H1 (cell line): ENCODE measurements at regions not wholly inside any gene's neighbourhood (a gene's known extent, or its start where the extent isn't known, plus 50 kb on each side); places are given as distances from the start of the nearest gene placed in this dataset.

Experiments used
- CBX8 ChIP-seq: fragments of 300-800, 300-1000 bp; sonication (generic); IDR thresholded peaks from 2 replicates; pipeline ENCODE4 v1.7.1; 2016; ENCODE audit warnings: low read depth, low read length, borderline replicate concordance
- EGR1 ChIP-seq: IDR thresholded peaks from 2 replicates; pipeline ENCODE4 v1.6.1; 2011; ENCODE audit warnings: low read depth, low read length, borderline replicate concordance
- RXRA ChIP-seq: IDR thresholded peaks from 2 replicates; pipeline ENCODE4 v1.6.1; 2011; ENCODE audit warnings: low read depth, mild to moderate bottlenecking, low read length, moderate library complexity; ENCODE audit not compliant: insufficient read depth
- SIN3A ChIP-seq, 2 experiments: IDR thresholded peaks in 1 of 2; conservative IDR thresholded peaks in 1 of 2; 2 replicates each; pipeline ENCODE4 v1.6.1; 2011 to 2012; ENCODE audit warnings: low read length in 2 of 2, improper control_type of control experiment in 1 of 2, low read depth in 1 of 2, mild to moderate bottlenecking in 1 of 2
- TBP ChIP-seq: IDR thresholded peaks from 2 replicates; pipeline ENCODE4 v1.6.1; 2011; ENCODE audit warnings: low read depth, low read length, improper control_type of control experiment
- ZNF274 ChIP-seq: IDR thresholded peaks from 2 replicates; pipeline ENCODE4 v1.7.0; 2012; ENCODE audit warnings: low read length, borderline replicate concordance; ENCODE audit errors: extremely low read depth
- TF ChIP-seq, protein P1 (sequence below): IDR thresholded peaks from 2 replicates; pipeline ENCODE4 v1.6.1; 2012; ENCODE audit warnings: inconsistent platforms
- TF ChIP-seq, protein P2 (sequence below): IDR thresholded peaks from 2 replicates; pipeline ENCODE4 v1.6.1; 2011; ENCODE audit warnings: low read depth, mild to moderate bottlenecking, low read length; ENCODE audit not compliant: insufficient read depth
- TF ChIP-seq, protein P3 (sequence below): fragments of 300-600 bp; sonication (generic); IDR thresholded peaks from 2 replicates; pipeline ENCODE4 v1.7.1; 2012; ENCODE audit warnings: low read length, moderate library complexity, mild to moderate bottlenecking, inconsistent platforms; ENCODE audit not compliant: insufficient replicate concordance

DNA sequence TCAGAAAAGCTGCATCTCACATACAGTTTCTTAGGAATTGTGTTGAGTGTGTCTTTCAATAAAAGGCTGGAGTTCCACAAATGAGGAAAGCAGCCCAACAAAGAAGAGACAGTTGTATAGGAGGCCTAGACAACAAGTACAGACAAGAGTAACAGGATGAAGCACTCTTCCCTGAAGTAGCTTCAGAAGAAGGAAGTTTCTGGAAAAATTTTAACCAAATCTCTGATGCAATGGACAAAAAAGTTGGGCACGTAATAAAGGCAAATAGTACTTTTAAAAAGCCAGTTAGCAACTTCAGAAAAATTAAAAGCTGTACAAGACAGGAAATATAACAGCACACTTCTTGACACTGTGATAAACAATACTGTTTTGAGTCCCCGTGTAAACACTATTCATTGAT lies 134.1 kb upstream of the PLEKHG7 start (continued):
- TF ChIP-seq EGR1: no peak
- no peak for TF ChIP-seq CBX8
- TF ChIP-seq, protein P1, sequence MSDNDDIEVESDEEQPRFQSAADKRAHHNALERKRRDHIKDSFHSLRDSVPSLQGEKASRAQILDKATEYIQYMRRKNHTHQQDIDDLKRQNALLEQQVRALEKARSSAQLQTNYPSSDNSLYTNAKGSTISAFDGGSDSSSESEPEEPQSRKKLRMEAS: no peak
- TF ChIP-seq ZNF274: no peak
- TF ChIP-seq, protein P2, sequence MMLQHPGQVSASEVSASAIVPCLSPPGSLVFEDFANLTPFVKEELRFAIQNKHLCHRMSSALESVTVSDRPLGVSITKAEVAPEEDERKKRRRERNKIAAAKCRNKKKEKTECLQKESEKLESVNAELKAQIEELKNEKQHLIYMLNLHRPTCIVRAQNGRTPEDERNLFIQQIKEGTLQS: no peak
- no peak for TF ChIP-seq SIN3A (conservative IDR thresholded peaks at IDR 0.05 in 1 of 2, IDR thresholded peaks at IDR 0.05 in 1 of 2; ENCODE audit: low read depth in 1 of 2, low read length in 2 of 2)
- no peak for TF ChIP-seq TBP
- TF ChIP-seq, protein P3, sequence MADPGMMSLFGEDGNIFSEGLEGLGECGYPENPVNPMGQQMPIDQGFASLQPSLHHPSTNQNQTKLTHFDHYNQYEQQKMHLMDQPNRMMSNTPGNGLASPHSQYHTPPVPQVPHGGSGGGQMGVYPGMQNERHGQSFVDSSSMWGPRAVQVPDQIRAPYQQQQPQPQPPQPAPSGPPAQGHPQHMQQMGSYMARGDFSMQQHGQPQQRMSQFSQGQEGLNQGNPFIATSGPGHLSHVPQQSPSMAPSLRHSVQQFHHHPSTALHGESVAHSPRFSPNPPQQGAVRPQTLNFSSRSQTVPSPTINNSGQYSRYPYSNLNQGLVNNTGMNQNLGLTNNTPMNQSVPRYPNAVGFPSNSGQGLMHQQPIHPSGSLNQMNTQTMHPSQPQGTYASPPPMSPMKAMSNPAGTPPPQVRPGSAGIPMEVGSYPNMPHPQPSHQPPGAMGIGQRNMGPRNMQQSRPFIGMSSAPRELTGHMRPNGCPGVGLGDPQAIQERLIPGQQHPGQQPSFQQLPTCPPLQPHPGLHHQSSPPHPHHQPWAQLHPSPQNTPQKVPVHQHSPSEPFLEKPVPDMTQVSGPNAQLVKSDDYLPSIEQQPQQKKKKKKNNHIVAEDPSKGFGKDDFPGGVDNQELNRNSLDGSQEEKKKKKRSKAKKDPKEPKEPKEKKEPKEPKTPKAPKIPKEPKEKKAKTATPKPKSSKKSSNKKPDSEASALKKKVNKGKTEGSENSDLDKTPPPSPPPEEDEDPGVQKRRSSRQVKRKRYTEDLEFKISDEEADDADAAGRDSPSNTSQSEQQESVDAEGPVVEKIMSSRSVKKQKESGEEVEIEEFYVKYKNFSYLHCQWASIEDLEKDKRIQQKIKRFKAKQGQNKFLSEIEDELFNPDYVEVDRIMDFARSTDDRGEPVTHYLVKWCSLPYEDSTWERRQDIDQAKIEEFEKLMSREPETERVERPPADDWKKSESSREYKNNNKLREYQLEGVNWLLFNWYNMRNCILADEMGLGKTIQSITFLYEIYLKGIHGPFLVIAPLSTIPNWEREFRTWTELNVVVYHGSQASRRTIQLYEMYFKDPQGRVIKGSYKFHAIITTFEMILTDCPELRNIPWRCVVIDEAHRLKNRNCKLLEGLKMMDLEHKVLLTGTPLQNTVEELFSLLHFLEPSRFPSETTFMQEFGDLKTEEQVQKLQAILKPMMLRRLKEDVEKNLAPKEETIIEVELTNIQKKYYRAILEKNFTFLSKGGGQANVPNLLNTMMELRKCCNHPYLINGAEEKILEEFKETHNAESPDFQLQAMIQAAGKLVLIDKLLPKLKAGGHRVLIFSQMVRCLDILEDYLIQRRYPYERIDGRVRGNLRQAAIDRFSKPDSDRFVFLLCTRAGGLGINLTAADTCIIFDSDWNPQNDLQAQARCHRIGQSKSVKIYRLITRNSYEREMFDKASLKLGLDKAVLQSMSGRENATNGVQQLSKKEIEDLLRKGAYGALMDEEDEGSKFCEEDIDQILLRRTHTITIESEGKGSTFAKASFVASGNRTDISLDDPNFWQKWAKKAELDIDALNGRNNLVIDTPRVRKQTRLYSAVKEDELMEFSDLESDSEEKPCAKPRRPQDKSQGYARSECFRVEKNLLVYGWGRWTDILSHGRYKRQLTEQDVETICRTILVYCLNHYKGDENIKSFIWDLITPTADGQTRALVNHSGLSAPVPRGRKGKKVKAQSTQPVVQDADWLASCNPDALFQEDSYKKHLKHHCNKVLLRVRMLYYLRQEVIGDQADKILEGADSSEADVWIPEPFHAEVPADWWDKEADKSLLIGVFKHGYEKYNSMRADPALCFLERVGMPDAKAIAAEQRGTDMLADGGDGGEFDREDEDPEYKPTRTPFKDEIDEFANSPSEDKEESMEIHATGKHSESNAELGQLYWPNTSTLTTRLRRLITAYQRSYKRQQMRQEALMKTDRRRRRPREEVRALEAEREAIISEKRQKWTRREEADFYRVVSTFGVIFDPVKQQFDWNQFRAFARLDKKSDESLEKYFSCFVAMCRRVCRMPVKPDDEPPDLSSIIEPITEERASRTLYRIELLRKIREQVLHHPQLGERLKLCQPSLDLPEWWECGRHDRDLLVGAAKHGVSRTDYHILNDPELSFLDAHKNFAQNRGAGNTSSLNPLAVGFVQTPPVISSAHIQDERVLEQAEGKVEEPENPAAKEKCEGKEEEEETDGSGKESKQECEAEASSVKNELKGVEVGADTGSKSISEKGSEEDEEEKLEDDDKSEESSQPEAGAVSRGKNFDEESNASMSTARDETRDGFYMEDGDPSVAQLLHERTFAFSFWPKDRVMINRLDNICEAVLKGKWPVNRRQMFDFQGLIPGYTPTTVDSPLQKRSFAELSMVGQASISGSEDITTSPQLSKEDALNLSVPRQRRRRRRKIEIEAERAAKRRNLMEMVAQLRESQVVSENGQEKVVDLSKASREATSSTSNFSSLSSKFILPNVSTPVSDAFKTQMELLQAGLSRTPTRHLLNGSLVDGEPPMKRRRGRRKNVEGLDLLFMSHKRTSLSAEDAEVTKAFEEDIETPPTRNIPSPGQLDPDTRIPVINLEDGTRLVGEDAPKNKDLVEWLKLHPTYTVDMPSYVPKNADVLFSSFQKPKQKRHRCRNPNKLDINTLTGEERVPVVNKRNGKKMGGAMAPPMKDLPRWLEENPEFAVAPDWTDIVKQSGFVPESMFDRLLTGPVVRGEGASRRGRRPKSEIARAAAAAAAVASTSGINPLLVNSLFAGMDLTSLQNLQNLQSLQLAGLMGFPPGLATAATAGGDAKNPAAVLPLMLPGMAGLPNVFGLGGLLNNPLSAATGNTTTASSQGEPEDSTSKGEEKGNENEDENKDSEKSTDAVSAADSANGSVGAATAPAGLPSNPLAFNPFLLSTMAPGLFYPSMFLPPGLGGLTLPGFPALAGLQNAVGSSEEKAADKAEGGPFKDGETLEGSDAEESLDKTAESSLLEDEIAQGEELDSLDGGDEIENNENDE: no peak
- TF ChIP-seq RXRA: no peak
